ENCODE measurements at regions not wholly inside any gene's neighbourhood (a gene's known extent, or its start where the extent isn't known, plus 50 kb on each side); places are given as distances from the start of the nearest gene placed in this dataset.

GRCh38 chr2:187054501-187055319 is 205.7 kb upstream of the ZSWIM2 start:
- no peak for TF ChIP-seq CTCF (IDR thresholded peaks at IDR 0.05; ENCODE audit: insufficient read depth, low read depth, low read length)
- no peak for TF ChIP-seq EZH2 (IDR thresholded peaks at IDR 0.05; ENCODE audit: insufficient read depth, low read length)
